ENCODE measurements at regions not wholly inside any gene's neighbourhood (a gene's known extent, or its start where the extent isn't known, plus 50 kb on each side); places are given as distances from the start of the nearest gene placed in this dataset.
A peak's percentile ranks its signal among the peaks of the same experiment; 100 is the strongest.

DNA sequence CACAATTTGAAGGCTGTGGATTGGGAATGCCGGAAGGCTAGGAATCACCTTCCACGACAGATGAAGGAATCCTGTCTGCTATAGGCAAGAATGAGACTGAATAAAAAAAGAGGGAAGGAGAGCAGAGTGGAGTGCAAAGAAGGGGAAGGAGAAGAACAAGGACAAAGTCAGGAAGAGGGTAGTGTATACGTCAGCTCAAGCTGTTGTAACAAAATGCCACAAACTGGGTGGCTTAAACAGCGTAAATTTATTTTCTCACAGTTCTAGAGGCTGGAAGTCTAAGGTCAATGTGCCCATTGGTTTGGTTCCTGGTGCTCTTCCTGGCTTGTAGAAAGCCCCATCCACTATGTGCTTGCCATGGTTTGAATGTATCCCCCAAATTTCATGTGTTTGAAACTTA, 104.5 kb downstream of the TTLL2 start:
- Mint-ChIP-seq H3K27ac (ENCODE audit: unreplicated experiment) (no peak overlapping the region), H3K36me3 (ENCODE audit: unreplicated experiment) (peaks cover 14% of the 10 kb centered on the region), H3K4me3 (ENCODE audit: unreplicated experiment) (no peak overlapping the region), H3K27me3 (ENCODE audit: unreplicated experiment) (peaks cover 6% of the 10 kb centered on the region), H3K4me1 (ENCODE audit: low read depth, unreplicated experiment) (peaks cover 2% of the 10 kb centered on the region), H3K9me3 (ENCODE audit: unreplicated experiment) (peaks cover 5% of the 10 kb centered on the region)
- TF ChIP-seq, protein P1, sequence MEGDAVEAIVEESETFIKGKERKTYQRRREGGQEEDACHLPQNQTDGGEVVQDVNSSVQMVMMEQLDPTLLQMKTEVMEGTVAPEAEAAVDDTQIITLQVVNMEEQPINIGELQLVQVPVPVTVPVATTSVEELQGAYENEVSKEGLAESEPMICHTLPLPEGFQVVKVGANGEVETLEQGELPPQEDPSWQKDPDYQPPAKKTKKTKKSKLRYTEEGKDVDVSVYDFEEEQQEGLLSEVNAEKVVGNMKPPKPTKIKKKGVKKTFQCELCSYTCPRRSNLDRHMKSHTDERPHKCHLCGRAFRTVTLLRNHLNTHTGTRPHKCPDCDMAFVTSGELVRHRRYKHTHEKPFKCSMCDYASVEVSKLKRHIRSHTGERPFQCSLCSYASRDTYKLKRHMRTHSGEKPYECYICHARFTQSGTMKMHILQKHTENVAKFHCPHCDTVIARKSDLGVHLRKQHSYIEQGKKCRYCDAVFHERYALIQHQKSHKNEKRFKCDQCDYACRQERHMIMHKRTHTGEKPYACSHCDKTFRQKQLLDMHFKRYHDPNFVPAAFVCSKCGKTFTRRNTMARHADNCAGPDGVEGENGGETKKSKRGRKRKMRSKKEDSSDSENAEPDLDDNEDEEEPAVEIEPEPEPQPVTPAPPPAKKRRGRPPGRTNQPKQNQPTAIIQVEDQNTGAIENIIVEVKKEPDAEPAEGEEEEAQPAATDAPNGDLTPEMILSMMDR (IDR thresholded peaks at IDR 0.05; ENCODE audit: partially characterized antibody, unreplicated experiment) = no peak
- no peak for DNase-seq

DNA sequence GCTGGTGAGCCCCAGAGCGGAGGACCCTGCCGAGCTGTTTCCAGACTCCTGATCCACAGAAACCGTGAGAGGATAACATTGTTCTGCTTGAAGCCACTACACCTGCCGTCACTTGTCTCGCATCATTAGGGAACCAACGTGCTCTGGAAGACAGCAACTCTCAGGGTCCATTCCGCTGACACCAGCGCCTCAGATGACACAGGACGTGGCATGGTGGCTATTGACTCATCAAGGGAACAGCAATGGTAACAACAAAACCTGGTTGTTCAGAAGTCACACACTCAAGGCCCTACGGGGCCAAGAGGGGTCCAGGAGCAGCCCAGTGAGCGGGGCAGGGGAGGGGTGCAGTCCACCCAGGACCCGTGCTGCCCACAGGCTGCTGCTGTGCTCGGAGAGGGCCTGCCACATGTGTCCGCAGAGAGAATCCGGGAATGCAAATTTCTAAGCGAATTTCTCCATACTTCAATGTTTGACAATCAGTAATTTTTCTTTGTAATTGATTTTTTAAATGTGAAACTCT, 110.4 kb downstream of the TTLL2 start:
- TF ChIP-seq, protein P1 (IDR thresholded peaks at IDR 0.05; ENCODE audit: partially characterized antibody, unreplicated experiment) = no peak
- no peak for DNase-seq
- Mint-ChIP-seq H3K36me3 (ENCODE audit: unreplicated experiment) (peaks cover 10% of the 10 kb centered on the region), H3K4me3 (ENCODE audit: unreplicated experiment) (no peak overlapping the region), H3K27ac (ENCODE audit: unreplicated experiment) (no peak overlapping the region), H3K9me3 (ENCODE audit: unreplicated experiment) (peaks cover 6% of the 10 kb centered on the region), H3K4me1 (ENCODE audit: low read depth, unreplicated experiment) (peaks cover 2% of the 10 kb centered on the region), H3K27me3 (ENCODE audit: unreplicated experiment) (peaks cover 4% of the 10 kb centered on the region)

DNA sequence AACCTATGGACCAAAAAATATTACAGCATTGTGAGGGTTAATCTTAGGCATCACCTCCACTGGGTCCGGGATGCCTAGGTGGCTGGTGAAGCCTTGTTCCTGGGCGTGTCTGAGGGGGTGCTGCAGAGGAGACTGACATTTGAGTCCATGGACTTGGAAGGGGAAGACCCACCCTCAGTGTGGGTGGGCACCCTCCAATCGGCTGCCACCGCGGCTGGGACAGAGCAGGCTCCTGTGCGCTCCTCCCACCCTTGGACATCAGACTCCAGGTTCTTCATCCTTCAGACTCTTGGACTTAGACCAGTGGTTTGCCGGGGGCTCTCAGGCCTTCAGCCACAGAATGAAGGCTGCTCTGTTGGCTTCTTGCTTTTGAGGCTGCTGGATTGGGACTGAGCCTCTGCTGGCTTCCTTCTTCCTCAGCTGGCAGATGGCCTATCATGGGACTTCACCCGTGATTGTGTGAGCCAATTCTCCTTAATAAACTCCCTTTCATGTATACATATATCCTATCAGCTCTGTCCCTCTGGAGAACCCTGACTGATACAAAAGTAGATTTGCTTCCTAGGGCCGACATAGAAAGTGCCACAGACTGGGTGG, 113.1 kb downstream of the TTLL2 start:
- no peak for DNase-seq
- Mint-ChIP-seq H3K36me3 (ENCODE audit: unreplicated experiment) (peaks cover 6% of the 10 kb centered on the region), H3K9me3 (ENCODE audit: unreplicated experiment) (peaks cover 8% of the 10 kb centered on the region), H3K4me1 (ENCODE audit: low read depth, unreplicated experiment) (peaks cover 15% of the 10 kb centered on the region), H3K4me3 (ENCODE audit: unreplicated experiment) (no peak overlapping the region), H3K27ac (ENCODE audit: unreplicated experiment) (no peak overlapping the region), H3K27me3 (ENCODE audit: unreplicated experiment) (no peaks in the 10 kb centered on the region)
- TF ChIP-seq, protein P1 (IDR thresholded peaks at IDR 0.05; ENCODE audit: partially characterized antibody, unreplicated experiment) = no peak

DNA sequence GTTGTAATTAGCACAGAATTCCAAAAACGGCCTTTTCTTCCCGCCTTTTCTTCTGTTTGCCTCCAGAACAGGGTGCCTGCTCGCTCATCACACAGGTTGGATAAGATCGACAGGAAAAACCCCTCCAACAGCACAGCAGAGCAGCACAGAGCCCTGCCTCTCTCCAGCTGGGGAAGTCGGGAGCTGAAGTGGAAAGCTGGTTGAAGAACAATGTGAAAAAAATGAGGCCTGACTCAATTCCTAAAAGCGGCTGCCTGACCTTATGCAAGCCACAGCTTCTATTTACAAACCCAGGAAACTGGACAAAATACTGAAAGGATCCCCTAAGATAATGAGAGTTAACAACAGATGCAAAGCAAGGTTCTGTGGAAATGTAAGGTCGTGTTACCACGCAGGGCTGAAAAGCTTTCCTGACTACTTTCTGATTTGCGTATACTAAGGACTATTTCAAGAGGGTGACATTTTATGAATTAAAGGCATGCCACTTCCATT, 116.9 kb downstream of the TTLL2 start:
- DNase-seq = no peak
- peak overlapping the region; percentile 86 for H3K27ac Mint-ChIP-seq (ENCODE audit: unreplicated experiment)
- no peaks in the 10 kb centered on the region for H3K27me3 Mint-ChIP-seq (ENCODE audit: unreplicated experiment)
- H3K9me3 Mint-ChIP-seq (ENCODE audit: unreplicated experiment) = peaks cover 7% of the 10 kb centered on the region
- TF ChIP-seq, protein P1 (IDR thresholded peaks at IDR 0.05; ENCODE audit: partially characterized antibody, unreplicated experiment) = no peak
- peaks cover 6% of the 10 kb centered on the region for H3K36me3 Mint-ChIP-seq (ENCODE audit: unreplicated experiment)
- peak overlapping the region; percentile 40 for H3K4me3 Mint-ChIP-seq (ENCODE audit: unreplicated experiment)
- H3K4me1 Mint-ChIP-seq (ENCODE audit: low read depth, unreplicated experiment) = peaks cover 40% of the 10 kb centered on the region

DNA sequence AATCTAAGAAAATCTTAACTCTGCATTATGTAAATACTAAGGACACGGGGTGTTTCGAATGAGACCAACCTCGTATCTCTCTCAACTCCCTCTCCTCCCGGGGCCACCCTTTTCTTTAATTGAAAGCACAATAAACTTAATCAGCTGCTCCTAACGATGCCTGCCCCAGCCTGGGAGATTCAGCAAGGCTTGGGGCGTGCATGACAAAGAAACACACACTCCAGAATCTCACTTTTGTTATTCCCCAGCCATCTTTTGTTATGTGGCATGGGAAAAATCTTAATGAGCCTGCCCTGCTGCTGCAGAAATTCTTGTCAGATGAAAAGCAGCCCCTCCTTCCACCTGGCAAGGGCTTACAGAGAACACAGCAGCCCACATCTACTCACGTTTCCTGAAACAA, 117.4 kb downstream of the TTLL2 start:
- Mint-ChIP-seq H3K4me3 (ENCODE audit: unreplicated experiment) (peak overlapping the region; percentile 40), H3K36me3 (ENCODE audit: unreplicated experiment) (peaks cover 6% of the 10 kb centered on the region)

More for the DNA sequence above, 117.4 kb downstream of the TTLL2 start:
- peaks cover 41% of the 10 kb centered on the region for H3K4me1 Mint-ChIP-seq (ENCODE audit: low read depth, unreplicated experiment)
- peak overlapping the region; percentile 86 for H3K27ac Mint-ChIP-seq (ENCODE audit: unreplicated experiment)
- TF ChIP-seq, protein P1 (IDR thresholded peaks at IDR 0.05; ENCODE audit: partially characterized antibody, unreplicated experiment) = no peak
- H3K9me3 Mint-ChIP-seq (ENCODE audit: unreplicated experiment) = peaks cover 7% of the 10 kb centered on the region
- DNase-seq = no peak
- H3K27me3 Mint-ChIP-seq (ENCODE audit: unreplicated experiment) = no peaks in the 10 kb centered on the region

All from glutamatergic neuron (in vitro differentiated cells).